ENCODE measurements at regions not wholly inside any gene's neighbourhood (a gene's known extent, or its start where the extent isn't known, plus 50 kb on each side); places are given as distances from the start of the nearest gene placed in this dataset.
A peak's percentile ranks its signal among the peaks of the same experiment; 100 is the strongest.

DNA sequence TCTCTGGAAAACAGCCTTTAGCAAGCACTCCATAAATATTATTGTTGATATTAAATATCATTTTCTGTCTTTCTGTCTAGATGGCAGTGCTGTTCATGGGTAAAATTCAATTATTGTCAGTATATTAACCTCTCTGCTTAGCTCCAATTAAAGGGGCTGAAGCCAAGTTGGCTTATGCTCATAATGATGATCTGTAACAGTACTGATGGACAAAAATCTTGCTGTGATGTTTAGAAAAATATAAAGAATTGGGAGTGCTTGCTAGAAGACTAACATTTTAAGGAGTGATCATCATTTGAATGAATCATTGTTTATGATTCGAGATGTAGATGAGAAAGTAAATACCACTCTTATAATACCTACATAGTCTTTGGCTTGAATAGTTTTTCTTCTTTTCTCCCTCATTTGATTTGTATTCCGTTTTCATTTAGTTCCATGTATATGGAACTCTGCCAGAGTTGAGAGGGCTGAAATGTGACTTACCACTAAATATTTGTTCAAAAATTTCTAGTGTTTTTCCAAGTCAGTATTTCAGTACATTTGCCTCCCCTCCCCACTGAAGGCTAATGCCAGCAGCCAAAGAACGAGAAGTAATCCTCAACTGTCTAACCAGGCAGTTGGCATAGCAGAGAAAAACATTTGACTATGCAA lies 538.3 kb downstream of the CSNK1G3 start:
- TF ChIP-seq, protein P1, sequence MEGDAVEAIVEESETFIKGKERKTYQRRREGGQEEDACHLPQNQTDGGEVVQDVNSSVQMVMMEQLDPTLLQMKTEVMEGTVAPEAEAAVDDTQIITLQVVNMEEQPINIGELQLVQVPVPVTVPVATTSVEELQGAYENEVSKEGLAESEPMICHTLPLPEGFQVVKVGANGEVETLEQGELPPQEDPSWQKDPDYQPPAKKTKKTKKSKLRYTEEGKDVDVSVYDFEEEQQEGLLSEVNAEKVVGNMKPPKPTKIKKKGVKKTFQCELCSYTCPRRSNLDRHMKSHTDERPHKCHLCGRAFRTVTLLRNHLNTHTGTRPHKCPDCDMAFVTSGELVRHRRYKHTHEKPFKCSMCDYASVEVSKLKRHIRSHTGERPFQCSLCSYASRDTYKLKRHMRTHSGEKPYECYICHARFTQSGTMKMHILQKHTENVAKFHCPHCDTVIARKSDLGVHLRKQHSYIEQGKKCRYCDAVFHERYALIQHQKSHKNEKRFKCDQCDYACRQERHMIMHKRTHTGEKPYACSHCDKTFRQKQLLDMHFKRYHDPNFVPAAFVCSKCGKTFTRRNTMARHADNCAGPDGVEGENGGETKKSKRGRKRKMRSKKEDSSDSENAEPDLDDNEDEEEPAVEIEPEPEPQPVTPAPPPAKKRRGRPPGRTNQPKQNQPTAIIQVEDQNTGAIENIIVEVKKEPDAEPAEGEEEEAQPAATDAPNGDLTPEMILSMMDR (IDR thresholded peaks at IDR 0.05): no peak

DNA sequence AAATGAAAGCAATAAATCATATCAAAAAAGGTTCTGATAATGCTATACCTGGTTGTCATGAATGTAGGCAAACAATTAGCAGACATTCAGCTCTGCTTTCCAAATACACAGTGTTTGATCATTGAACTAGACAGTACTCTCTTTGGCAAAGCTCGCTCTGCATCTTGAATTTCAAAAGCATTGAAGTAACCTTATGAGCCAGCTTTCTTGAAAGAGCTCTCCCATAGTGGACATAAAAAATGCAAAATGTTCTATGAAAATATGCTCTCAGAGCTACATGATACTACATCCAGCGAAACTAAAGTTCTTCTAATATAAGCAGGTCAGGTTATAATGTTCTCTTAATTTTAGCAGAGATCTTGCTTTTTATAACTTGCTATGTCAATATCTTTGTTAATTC lies 533.4 kb downstream of the CSNK1G3 start:
- peaks cover 0 to 8% (median 7%) of the 10 kb centered on the region in 3 donors for H3K4me1 ChIP-seq
- DNase-seq: no peak
- WGBS, 2 donors: 90% methylated on average over 2 of the region's 2 CpGs
- no peak for ATAC-seq
- no peaks in the 10 kb centered on the region for H3K36me3 ChIP-seq
- H3K9me3 ChIP-seq: no peaks in the 10 kb centered on the region
- no peaks in the 10 kb centered on the region for H3K27me3 ChIP-seq
- no peak for FAIRE-seq
- TF ChIP-seq, protein P1 (IDR thresholded peaks at IDR 0.05): no peak
- intact Hi-C loops (cut with DNase I): no loop called here
- no peak overlapping the region for H3K27ac ChIP-seq
- no peak overlapping the region for H3K4me3 ChIP-seq

More for the DNA sequence above, 538.3 kb downstream of the CSNK1G3 start:
- Histone ChIP-seq H3K4me3 (no peak overlapping the region), H3K27me3 (no peaks in the 10 kb centered on the region), H3K27ac (no peak overlapping the region), H3K4me1 (no peaks in the 10 kb centered on the region), H3K9me3 (no peaks in the 10 kb centered on the region), H3K36me3 (no peaks in the 10 kb centered on the region)
- intact Hi-C loops (cut with DNase I): no loop called here
- ATAC-seq (no peak), DNase-seq (no peak), FAIRE-seq (no peak)
- 71 to 72% methylated on average over 3 of the region's 3 CpGs for WGBS, 2 donors

DNA sequence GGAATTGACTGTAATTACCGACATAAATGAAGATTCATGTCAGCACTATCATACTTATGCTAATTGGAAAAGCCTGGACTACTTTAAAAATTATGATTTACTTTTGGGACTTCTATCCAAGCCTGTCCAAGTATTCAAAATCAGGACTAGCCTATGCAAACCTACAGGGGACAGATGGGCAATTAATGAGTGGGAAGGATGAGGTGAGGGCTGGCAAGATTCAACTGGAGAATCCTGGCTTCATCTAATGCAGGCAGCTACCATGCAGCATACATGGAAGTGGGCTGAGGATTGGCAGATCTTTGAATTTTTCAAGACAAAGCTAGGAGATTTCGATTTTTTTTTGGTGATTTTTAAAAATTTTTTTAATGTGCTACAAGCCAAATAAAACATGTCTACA lies 532.6 kb downstream of the CSNK1G3 start:
- no peaks in the 10 kb centered on the region for H3K9me3 ChIP-seq
- H3K27ac ChIP-seq: no peak overlapping the region
- WGBS, 2 donors: 67 to 82% methylated on average over 2 of the region's 2 CpGs
- DNase-seq (no peak), FAIRE-seq (no peak), ATAC-seq (no peak)
- intact Hi-C loops (cut with DNase I): no loop called here
- no peaks in the 10 kb centered on the region for H3K36me3 ChIP-seq
- TF ChIP-seq, protein P1 (IDR thresholded peaks at IDR 0.05): no peak
- no peaks in the 10 kb centered on the region for H3K27me3 ChIP-seq
- H3K4me3 ChIP-seq: no peak overlapping the region
- H3K4me1 ChIP-seq: peaks cover 0 to 11% (median 8%) of the 10 kb centered on the region in 3 donors

DNA sequence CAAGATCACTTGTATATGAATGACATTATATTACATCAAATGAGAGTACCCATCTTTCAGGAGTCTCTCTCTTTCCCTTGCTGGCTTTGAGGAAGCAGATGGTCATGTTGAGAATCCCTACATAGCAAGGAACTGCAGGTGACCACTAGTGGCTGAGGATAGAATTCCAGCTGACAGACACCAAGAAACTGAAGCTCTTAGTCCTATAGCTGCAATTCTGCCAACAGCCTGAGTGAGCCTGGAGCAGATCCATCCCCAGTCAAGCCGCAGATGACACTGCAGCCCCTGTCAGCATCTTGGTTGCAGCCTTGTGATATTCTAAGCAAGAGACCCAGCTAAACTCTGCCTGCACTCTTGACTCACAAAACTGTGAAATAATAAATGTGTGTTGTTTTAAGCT lies 531.5 kb downstream of the CSNK1G3 start:
- no peak overlapping the region for H3K27ac ChIP-seq
- FAIRE-seq: no peak
- no peak overlapping the region for H3K4me3 ChIP-seq
- peaks cover 0 to 11% (median 8%) of the 10 kb centered on the region in 3 donors for H3K4me1 ChIP-seq
- intact Hi-C loops (cut with DNase I): no loop called here
- TF ChIP-seq, protein P1 (IDR thresholded peaks at IDR 0.05): no peak
- H3K27me3 ChIP-seq: no peaks in the 10 kb centered on the region
- no peaks in the 10 kb centered on the region for H3K36me3 ChIP-seq
- no peaks in the 10 kb centered on the region for H3K9me3 ChIP-seq
- WGBS, 2 donors: 96 to 100% methylated on average over 1 of the region's 1 CpG
- ATAC-seq: no peak
- no peak for DNase-seq

DNA sequence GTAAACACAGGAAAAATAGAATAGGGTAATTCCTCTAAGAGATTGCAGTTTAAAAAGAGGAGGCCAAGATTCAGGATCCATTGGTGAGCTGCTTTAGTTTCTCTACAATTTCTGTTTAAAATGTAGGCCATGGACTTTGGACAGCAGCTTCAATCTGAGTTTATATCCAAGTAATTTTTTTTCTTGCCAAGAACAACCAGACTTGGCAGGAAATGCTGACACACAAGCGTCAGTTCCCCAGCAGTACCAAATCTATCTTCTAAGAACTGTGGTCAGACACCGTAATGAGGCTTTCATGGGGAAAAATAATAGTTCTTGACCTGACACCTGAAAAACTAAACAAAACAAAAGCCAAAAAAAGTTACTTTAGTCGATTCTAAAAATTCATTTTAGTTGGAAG lies 528.8 kb downstream of the CSNK1G3 start:
- Histone ChIP-seq H3K27me3 (no peaks in the 10 kb centered on the region), H3K4me1 (peaks cover 0 to 11% (median 8%) of the 10 kb centered on the region in 3 donors), H3K36me3 (no peaks in the 10 kb centered on the region), H3K9me3 (no peaks in the 10 kb centered on the region), H3K4me3 (no peak overlapping the region), H3K27ac (no peak overlapping the region)
- FAIRE-seq (peak; percentile 13), DNase-seq (no peak), ATAC-seq (peak; percentile 48 to 92 (median 82))
- intact Hi-C loops (cut with DNase I): no loop called here
- TF ChIP-seq, protein P1 (IDR thresholded peaks at IDR 0.05): no peak
- WGBS, 2 donors: 6 to 13% methylated on average over 3 of the region's 3 CpGs
